GM23248 (cell line): ENCODE measurements at regions not wholly inside any gene's neighbourhood (a gene's known extent, or its start where the extent isn't known, plus 50 kb on each side); places are given as distances from the start of the nearest gene placed in this dataset.

Source experiments
- EZH2 ChIP-seq: fragments of 200-600 bp; sonication (generic); IDR thresholded peaks from 2 replicates; pipeline ENCODE4 v1.6.1; 2018; ENCODE audit warnings: antibody characterized with exemption, mild to moderate bottlenecking; ENCODE audit not compliant: insufficient read depth, poor library complexity, severe bottlenecking
- EZH2phosphoT487 ChIP-seq: fragments of 200-600 bp; sonication (generic); IDR thresholded peaks from 2 replicates; pipeline ENCODE4 v1.6.1; 2018; ENCODE audit warnings: antibody characterized with exemption, moderate library complexity, mild to moderate bottlenecking, low read depth; ENCODE audit not compliant: insufficient read depth

DNA sequence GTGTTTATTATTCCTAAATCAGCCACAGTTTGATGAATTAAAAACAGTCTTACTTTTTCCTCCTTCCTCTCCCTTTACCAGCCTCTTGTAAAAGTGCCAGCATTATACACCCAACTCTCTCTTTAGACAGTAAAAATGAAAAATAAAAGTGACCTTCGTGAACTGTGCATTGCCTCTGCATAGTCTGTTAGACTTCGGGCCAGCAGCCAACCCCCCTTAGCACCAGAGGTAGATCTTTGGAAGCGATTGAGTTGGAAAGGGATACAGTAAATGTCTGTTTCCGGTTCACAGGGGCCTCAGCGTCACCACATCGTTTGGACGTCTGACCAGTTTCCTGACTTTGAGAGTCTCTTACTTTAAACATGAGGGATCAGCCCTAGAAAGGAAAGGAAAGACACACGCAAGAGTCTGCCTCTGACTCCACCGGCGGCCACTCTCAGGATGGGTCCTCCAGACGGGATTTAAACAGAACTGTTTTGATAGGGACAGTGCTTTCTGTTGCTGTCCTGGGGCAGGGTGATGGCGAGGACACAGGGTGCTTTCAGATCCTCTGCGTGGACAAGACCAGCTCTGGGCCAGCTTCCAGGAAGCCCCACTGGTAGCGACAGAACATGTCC lies 206.6 kb upstream of the PREP start:
- TF ChIP-seq EZH2phosphoT487 = no peak
- no peak for TF ChIP-seq EZH2
